ENCODE measurements at regions not wholly inside any gene's neighbourhood (a gene's known extent, or its start where the extent isn't known, plus 50 kb on each side); places are given as distances from the start of the nearest gene placed in this dataset.

- ChIA-PET POLR2A (no interaction called here), CTCF (interaction anchor here (0.6 kb wide), 1 partner anchor 20 kb away, joined by 3 read pairs; no protein-coding TSS in a partner anchor)
- no peak for DNase-seq (ENCODE audit: extremely low spot score)
- TF ChIP-seq HDGF (IDR thresholded peaks at IDR 0.05; ENCODE audit: borderline replicate concordance) (no peak), ZNF384 (IDR thresholded peaks at IDR 0.05) (no peak), L3MBTL2 (conservative IDR thresholded peaks at IDR 0.05) (no peak), BHLHE40 (IDR thresholded peaks at IDR 0.05; ENCODE audit: borderline replicate concordance) (no peak), ARNT (IDR thresholded peaks at IDR 0.05) (no peak)
Measured at GRCh38 chr7:26515314-26515842, 223.7 kb downstream of the SNX10 start.

GRCh38 chr7:26520483-26520882, 228.8 kb downstream of the SNX10 start:
- CTCF ChIA-PET = no interaction called here
- TF ChIP-seq LEF1 (IDR thresholded peaks at IDR 0.05; ENCODE audit: borderline replicate concordance) (no peak), HDGF (IDR thresholded peaks at IDR 0.05; ENCODE audit: borderline replicate concordance) (no peak), ELF4 (IDR thresholded peaks at IDR 0.05) (no peak), ARNT (IDR thresholded peaks at IDR 0.05) (no peak), FOXM1 (IDR thresholded peaks at IDR 0.05; ENCODE audit: borderline replicate concordance) (no peak), L3MBTL2 (conservative IDR thresholded peaks at IDR 0.05) (no peak), PKNOX1 (IDR thresholded peaks at IDR 0.05) (no peak), NFRKB (IDR thresholded peaks at IDR 0.05) (no peak), SUZ12 (IDR thresholded peaks at IDR 0.05) (no peak), SP1 (IDR thresholded peaks at IDR 0.05) (no peak), TARDBP (IDR thresholded peaks at IDR 0.05) (no peak), CTBP1 (IDR thresholded peaks at IDR 0.05; ENCODE audit: borderline replicate concordance) (no peak), FOXK2 (IDR thresholded peaks at IDR 0.05) (no peak)
- no peak for DNase-seq (ENCODE audit: extremely low spot score)
- POLR2A ChIA-PET = interaction anchor here (0.7 kb wide), 1 partner anchor 63 kb away, joined by 3 read pairs; no protein-coding TSS in a partner anchor

GRCh38 chr7:26522633-26523032, 231.0 kb downstream of the SNX10 start:
- CTCF ChIA-PET = no interaction called here
- DNase-seq (ENCODE audit: extremely low spot score) = no peak
- POLR2A ChIA-PET = no interaction called here
- TF ChIP-seq FOXM1 (IDR thresholded peaks at IDR 0.05; ENCODE audit: borderline replicate concordance) (no peak), BHLHE40 (IDR thresholded peaks at IDR 0.05; ENCODE audit: borderline replicate concordance) (no peak), ARNT (IDR thresholded peaks at IDR 0.05) (no peak), L3MBTL2 (conservative IDR thresholded peaks at IDR 0.05) (no peak), FOXK2 (IDR thresholded peaks at IDR 0.05) (no peak), SUZ12 (IDR thresholded peaks at IDR 0.05) (no peak), HDGF (IDR thresholded peaks at IDR 0.05; ENCODE audit: borderline replicate concordance) (no peak), SP1 (IDR thresholded peaks at IDR 0.05) (no peak), TARDBP (IDR thresholded peaks at IDR 0.05) (no peak), ELF4 (IDR thresholded peaks at IDR 0.05) (no peak), PKNOX1 (IDR thresholded peaks at IDR 0.05) (no peak), NFRKB (IDR thresholded peaks at IDR 0.05) (no peak), CTBP1 (IDR thresholded peaks at IDR 0.05; ENCODE audit: borderline replicate concordance) (no peak), ZNF384 (IDR thresholded peaks at IDR 0.05) (no peak), LEF1 (IDR thresholded peaks at IDR 0.05; ENCODE audit: borderline replicate concordance) (no peak), FOXA1 (IDR thresholded peaks at IDR 0.05) (no peak)

GRCh38 chr7:26525398-26526264, 234.0 kb downstream of the SNX10 start:
- DNase-seq (ENCODE audit: extremely low spot score) = peak; percentile 27
- ChIA-PET POLR2A (no interaction called here), CTCF (no interaction called here)
- TF ChIP-seq NFRKB (IDR thresholded peaks at IDR 0.05) (no peak), HDGF (IDR thresholded peaks at IDR 0.05; ENCODE audit: borderline replicate concordance) (no peak), ARNT (IDR thresholded peaks at IDR 0.05) (no peak), FOXK2 (IDR thresholded peaks at IDR 0.05) (no peak), L3MBTL2 (conservative IDR thresholded peaks at IDR 0.05) (0 out of 2 replicates have a peak, but pooled peaks have one; percentile 12), ELF4 (IDR thresholded peaks at IDR 0.05) (no peak), SUZ12 (IDR thresholded peaks at IDR 0.05) (no peak), CTBP1 (IDR thresholded peaks at IDR 0.05; ENCODE audit: borderline replicate concordance) (peak; percentile 50; the same call in 1 of the 2 replicates), FOXM1 (IDR thresholded peaks at IDR 0.05; ENCODE audit: borderline replicate concordance) (no peak), FOXA1 (IDR thresholded peaks at IDR 0.05) (peak; percentile 32; the same call in 1 of the 2 replicates), PKNOX1 (IDR thresholded peaks at IDR 0.05) (peak; percentile 94), LEF1 (IDR thresholded peaks at IDR 0.05; ENCODE audit: borderline replicate concordance) (no peak), SP1 (IDR thresholded peaks at IDR 0.05) (no peak)

GRCh38 chr7:26526265-26526587, 234.6 kb downstream of the SNX10 start:
- POLR2A ChIA-PET = no interaction called here
- TF ChIP-seq TARDBP (IDR thresholded peaks at IDR 0.05) (no peak), SUZ12 (IDR thresholded peaks at IDR 0.05) (no peak), L3MBTL2 (conservative IDR thresholded peaks at IDR 0.05) (no peak), FOXM1 (IDR thresholded peaks at IDR 0.05; ENCODE audit: borderline replicate concordance) (no peak), BHLHE40 (IDR thresholded peaks at IDR 0.05; ENCODE audit: borderline replicate concordance) (no peak)
- CTCF ChIA-PET = no interaction called here
- DNase-seq (ENCODE audit: extremely low spot score) = no peak

- DNase-seq (ENCODE audit: extremely low spot score) = no peak
- ChIA-PET CTCF (interaction anchor here (0.6 kb wide), 1 partner anchor 28 kb away, joined by 4 read pairs; no protein-coding TSS in a partner anchor), POLR2A (no interaction called here)
- TF ChIP-seq ARNT (IDR thresholded peaks at IDR 0.05) = no peak
- no peak for TF ChIP-seq CTBP1 (IDR thresholded peaks at IDR 0.05; ENCODE audit: borderline replicate concordance)
- TF ChIP-seq LEF1 (IDR thresholded peaks at IDR 0.05; ENCODE audit: borderline replicate concordance) = no peak
- TF ChIP-seq SUZ12 (IDR thresholded peaks at IDR 0.05) = no peak
- TF ChIP-seq SP1 (IDR thresholded peaks at IDR 0.05) = no peak
- no peak for TF ChIP-seq FOXM1 (IDR thresholded peaks at IDR 0.05; ENCODE audit: borderline replicate concordance)
- TF ChIP-seq ZNF384 (IDR thresholded peaks at IDR 0.05) = no peak
- TF ChIP-seq FOXK2 (IDR thresholded peaks at IDR 0.05) = no peak
- TF ChIP-seq NFRKB (IDR thresholded peaks at IDR 0.05) = no peak
- no peak for TF ChIP-seq L3MBTL2 (conservative IDR thresholded peaks at IDR 0.05)
- no peak for TF ChIP-seq FOXA1 (IDR thresholded peaks at IDR 0.05)
- no peak for TF ChIP-seq ELF4 (IDR thresholded peaks at IDR 0.05)
- no peak for TF ChIP-seq TARDBP (IDR thresholded peaks at IDR 0.05)
- no peak for TF ChIP-seq PKNOX1 (IDR thresholded peaks at IDR 0.05)
- no peak for TF ChIP-seq HDGF (IDR thresholded peaks at IDR 0.05; ENCODE audit: borderline replicate concordance)
- no peak for TF ChIP-seq BHLHE40 (IDR thresholded peaks at IDR 0.05; ENCODE audit: borderline replicate concordance)
Measured at GRCh38 chr7:26531926-26532325, 240.3 kb downstream of the SNX10 start.

Data from HEK293T (cell line).